K562 (cell line): ENCODE measurements at regions not wholly inside any gene's neighbourhood (a gene's known extent, or its start where the extent isn't known, plus 50 kb on each side); places are given as distances from the start of the nearest gene placed in this dataset.

Experiments used
- ATAC-seq: fragments of 200-7000 bp; cut with Tn5 transposase; 3 replicates; pipeline ENCODE4 v1.9.1; 2020; ENCODE audit warnings: moderate library complexity
- BruUV-seq: library from RNA; stranded (reverse); fragments of 400-500 nt; replicated peaks from 2 replicates; lab custom pipeline; 2021; lab: Mats Ljungman, UMichigan
- CTCF ChIA-PET: fragments of 300-600 bp; formaldehyde crosslinking; extraction: SDS; loops from one replicate; lab custom pipeline; 2021; ENCODE audit warnings: low intra/inter-chr PET ratio; lab: Yijun Ruan, JAX
- POLR2A ChIA-PET: fragments of 300-600, 350-650 bp; sonication (Branson Sonifier 250); formaldehyde crosslinking; extraction: SDS; loops from one replicate; lab custom pipeline; 2021; ENCODE audit warnings: antibody characterized with exemption, inconsistent platforms; lab: Yijun Ruan, JAX
- DNase-seq, 4 experiments: peaks; one replicate each; pipeline versions ENCODE4 v3.0.0 to v3.0.0-alpha.2; 2011 to 2018; ENCODE audit warnings: low spot score in 3 of 4, mixed read lengths in 3 of 4; ENCODE audit errors: extremely low read depth in 1 of 4
- FAIRE-seq: peaks from 2 replicates; lab custom pipeline; 2011; peaks lifted over from hg19 to GRCh38; lab: Jason Lieb, UNC
- H2AFZ ChIP-seq: 2 replicates; pipeline ENCODE4 v1.6.0; 2011; ENCODE audit warnings: low read depth, low read length, control low read depth, inconsistent platforms
- H3K27ac ChIP-seq: fragments of 200-600 bp; 3 replicates; pipeline ENCODE4 v1.8.0; 2011; ENCODE audit warnings: low read depth, mild to moderate bottlenecking, control low read depth, inconsistent platforms, low read length, moderate library complexity, mixed read lengths; ENCODE audit errors: extremely low read depth
- H3K27me3 ChIP-seq, 2 experiments: fragments of 300-600 bp in 1 of 2; 2 replicates in 1 of 2; 3 replicates in 1 of 2; pipeline versions ENCODE4 v1.6.0 to v1.8.0; 2011; ENCODE audit warnings: inconsistent platforms in 2 of 2, low read length in 2 of 2, mild to moderate bottlenecking in 1 of 2, mixed read lengths in 1 of 2, moderate library complexity in 1 of 2; ENCODE audit not compliant: control insufficient read depth in 2 of 2, insufficient read depth in 2 of 2
- H3K36me3 ChIP-seq: fragments of 300-600 bp; 3 replicates; pipeline ENCODE4 v1.8.0; 2011; ENCODE audit warnings: mild to moderate bottlenecking, low read length, inconsistent platforms; ENCODE audit not compliant: control insufficient read depth, insufficient read depth
- H3K4me1 ChIP-seq, 2 experiments: fragments of 200-600 bp in 1 of 2; replicated peaks in 1 of 2; 2 replicates in 1 of 2; 3 replicates in 1 of 2; pipeline versions ENCODE4 v1.5.1 to v1.8.0; 2011; ENCODE audit warnings: inconsistent platforms in 2 of 2, low read length in 2 of 2, mild to moderate bottlenecking in 1 of 2, mixed read lengths in 1 of 2, moderate library complexity in 1 of 2; ENCODE audit not compliant: control insufficient read depth in 2 of 2, insufficient read depth in 2 of 2
- H3K4me2 ChIP-seq: 2 replicates; pipeline ENCODE4 v1.6.1; 2011; ENCODE audit warnings: low read length, control low read depth, inconsistent platforms, mixed read lengths; ENCODE audit not compliant: insufficient read depth
- H3K4me3 ChIP-seq: fragments of 200-600 bp; sonication (generic), shearing (Covaris generic); 2 replicates; pipeline ENCODE4 v1.5.1; 2016; ENCODE audit warnings: control low read depth, inconsistent platforms
- H3K79me2 ChIP-seq: fragments of 200-600 bp; 3 replicates; pipeline ENCODE4 v1.8.0; 2011; ENCODE audit warnings: low read length, inconsistent platforms; ENCODE audit not compliant: control insufficient read depth, insufficient read depth
- H3K9ac ChIP-seq, 2 experiments: 2 replicates each; pipeline versions ENCODE4 v1.6.0 to v1.6.1; 2011; ENCODE audit warnings: low read depth in 2 of 2, low read length in 2 of 2, control low read depth in 1 of 2, inconsistent platforms in 1 of 2, mild to moderate bottlenecking in 1 of 2, mixed read lengths in 1 of 2; ENCODE audit not compliant: insufficient read depth in 1 of 2
- H3K9me1 ChIP-seq: one replicate; pipeline ENCODE4 v1.6.0; 2011; ENCODE audit warnings: inconsistent platforms, mild to moderate bottlenecking, low read length, moderate library complexity; ENCODE audit not compliant: control insufficient read depth, insufficient read depth
- H3K9me3 ChIP-seq: replicated peaks from 2 replicates; pipeline ENCODE4 v1.5.1; 2011; ENCODE audit warnings: low read depth, low read length, inconsistent platforms; ENCODE audit not compliant: control insufficient read depth, insufficient read depth
- H4K20me1 ChIP-seq: replicated peaks from 2 replicates; pipeline ENCODE4 v1.6.1; 2011; ENCODE audit warnings: low read length, inconsistent platforms, mixed read lengths; ENCODE audit not compliant: control insufficient read depth, insufficient read depth
- BMI1 ChIP-seq: fragments of 150-350 bp; IDR thresholded peaks from 2 replicates; pipeline ENCODE4 v1.6.1; 2014; ENCODE audit warnings: low read length
- NUFIP1 ChIP-seq: fragments of 450-650 bp; IDR thresholded peaks from 2 replicates; pipeline ENCODE4 v1.6.1; 2018; ENCODE audit not compliant: partially characterized antibody
- RBM25 ChIP-seq: fragments of 200-400 bp; formaldehyde crosslinking; IDR thresholded peaks from 2 replicates; pipeline ENCODE4 v1.6.1; 2018; ENCODE audit warnings: low read length, low read depth, moderate library complexity; ENCODE audit not compliant: severe bottlenecking
- WGBS: fragments of 100-300 bp; shearing (Covaris generic); methylation state at CpG from one replicate; pipeline ENCODE4 v1.1.6; 2016; ENCODE audit warnings: low coverage, mixed read lengths; ENCODE audit not compliant: insufficient coverage; ENCODE audit errors: missing lambda C conversion rate; 5-methylcytosine and 5-hydroxymethylcytosine counted together
- in situ Hi-C: fragments of 300-500 bp; cut with MboI; formaldehyde crosslinking; loops from 4 replicates; pipeline ENCODE4 v1.15.0; 2018; ENCODE audit warnings: inconsistent platforms, mixed read lengths
- intact Hi-C: fragments of 100-400 bp; cut with micrococcal nuclease; formaldehyde crosslinking; loops from 2 replicates; pipeline ENCODE4 v1.14.2; 2022
- TF ChIP-seq, protein P1 (sequence below): fragments of 450-650 bp; IDR thresholded peaks from one replicate; pipeline ENCODE4 v1.6.1; 2018; ENCODE audit warnings: mild to moderate bottlenecking, moderate library complexity; ENCODE audit not compliant: partially characterized antibody
- TF ChIP-seq, protein P2 (sequence below): sonication (generic); formaldehyde crosslinking; IDR thresholded peaks from 2 replicates; pipeline ENCODE4 v1.8.1; 2023; ENCODE audit warnings: mild to moderate bottlenecking, missing genetic modification reagents

DNA sequence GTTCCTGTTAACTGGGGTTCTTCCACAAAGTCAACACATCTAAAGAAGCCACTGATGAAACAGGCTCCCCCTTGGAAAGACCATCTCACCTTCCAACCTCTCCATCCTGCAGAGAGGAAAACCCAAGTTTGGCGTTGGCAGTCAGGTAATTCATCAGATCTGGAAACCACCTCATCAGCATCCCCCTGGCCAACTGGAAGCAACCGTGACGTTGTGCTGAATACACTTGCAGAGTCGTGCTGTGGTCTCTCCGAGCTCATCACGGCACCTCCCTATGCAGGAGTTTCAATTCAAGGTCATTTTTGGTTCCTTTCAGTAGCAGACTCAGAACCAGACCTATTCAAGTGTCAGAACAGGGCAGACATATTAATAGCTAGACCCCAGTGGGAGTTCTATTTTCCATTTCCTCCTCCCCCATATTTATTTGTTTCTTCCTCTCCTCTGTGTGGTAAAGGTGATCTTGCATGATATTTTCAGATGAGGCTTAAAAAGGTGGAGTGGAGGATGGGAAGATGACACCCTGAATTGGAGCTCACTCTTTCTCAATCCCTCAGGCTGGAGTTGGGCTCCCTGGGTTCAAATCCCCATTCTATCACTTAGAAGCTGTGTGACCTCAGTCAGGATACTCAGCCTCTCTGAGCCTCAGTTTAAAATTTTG lies 149.1 kb upstream of the ADO start:
- ChIA-PET CTCF (no interaction called here), POLR2A (interaction anchor here (0.7 kb wide), 1 partner anchor 503 kb away, joined by 3 read pairs; no protein-coding TSS in a partner anchor)
- no peaks in the 10 kb centered on the region for H3K9me1 ChIP-seq
- in situ Hi-C loops (no loop called here), intact Hi-C loops (no loop called here)
- TF ChIP-seq RBM25: peak; percentile 24
- TF ChIP-seq, protein P1, sequence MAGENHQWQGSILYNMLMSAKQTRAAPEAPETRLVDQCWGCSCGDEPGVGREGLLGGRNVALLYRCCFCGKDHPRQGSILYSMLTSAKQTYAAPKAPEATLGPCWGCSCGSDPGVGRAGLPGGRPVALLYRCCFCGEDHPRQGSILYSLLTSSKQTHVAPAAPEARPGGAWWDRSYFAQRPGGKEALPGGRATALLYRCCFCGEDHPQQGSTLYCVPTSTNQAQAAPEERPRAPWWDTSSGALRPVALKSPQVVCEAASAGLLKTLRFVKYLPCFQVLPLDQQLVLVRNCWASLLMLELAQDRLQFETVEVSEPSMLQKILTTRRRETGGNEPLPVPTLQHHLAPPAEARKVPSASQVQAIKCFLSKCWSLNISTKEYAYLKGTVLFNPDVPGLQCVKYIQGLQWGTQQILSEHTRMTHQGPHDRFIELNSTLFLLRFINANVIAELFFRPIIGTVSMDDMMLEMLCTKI: no peak
- H3K36me3 ChIP-seq: no peaks in the 10 kb centered on the region
- no peak for DNase-seq
- H3K79me2 ChIP-seq: no peaks in the 10 kb centered on the region
- H4K20me1 ChIP-seq: no peaks in the 10 kb centered on the region
- no peaks in the 10 kb centered on the region for H3K4me1 ChIP-seq
- H3K4me3 ChIP-seq: no peak overlapping the region
- BruUV-seq: no TSS peak
- ATAC-seq: no peak
- 1% methylated on average over 6 of the region's 6 CpGs for WGBS
- no peak overlapping the region for H3K9ac ChIP-seq
- no peak for FAIRE-seq
- H3K4me2 ChIP-seq: no peak overlapping the region
- H3K27me3 ChIP-seq: no peaks in the 10 kb centered on the region
- no peaks in the 10 kb centered on the region for H3K9me3 ChIP-seq
- no peak overlapping the region for H2AFZ ChIP-seq
- H3K27ac ChIP-seq: no peak overlapping the region

DNA sequence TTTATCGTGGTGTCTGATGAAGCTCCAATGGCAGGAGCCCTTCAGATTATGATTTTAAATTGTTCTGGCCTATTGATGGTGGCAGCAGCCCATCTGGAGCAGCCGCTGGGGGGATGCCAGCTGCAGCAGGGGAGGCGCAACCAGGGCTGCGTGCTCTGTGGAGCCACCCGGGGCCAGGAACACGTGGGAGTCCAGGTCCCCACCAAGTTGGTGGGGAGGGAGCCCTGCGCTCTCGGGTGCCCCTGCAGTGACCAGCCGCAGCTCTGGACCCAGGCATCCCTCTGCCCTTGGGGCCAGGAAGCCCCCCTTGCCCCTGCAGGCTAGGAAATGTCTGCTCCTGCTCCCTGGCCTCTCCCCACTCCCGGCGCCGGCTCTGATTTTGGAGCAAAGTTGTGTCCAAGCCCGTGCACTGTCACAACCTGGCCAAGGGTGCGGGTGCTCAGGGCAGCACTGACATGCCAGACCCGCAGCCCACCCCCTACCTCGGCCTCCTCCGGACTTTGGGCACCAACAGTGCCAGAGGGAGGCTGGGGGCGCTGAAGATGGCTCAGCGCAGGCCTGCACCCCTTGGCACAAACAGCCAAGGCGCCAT lies 147.2 kb upstream of the ADO start:
- FAIRE-seq (no peak), DNase-seq (no peak), ATAC-seq (no peak)
- H3K36me3 ChIP-seq: no peaks in the 10 kb centered on the region
- H3K4me2 ChIP-seq: no peak overlapping the region
- no peak overlapping the region for H2AFZ ChIP-seq
- H3K27ac ChIP-seq: no peak overlapping the region
- ChIA-PET POLR2A (interaction anchor here (0.6 to 0.8 kb wide), 2 partner anchors 11 to 23 kb away, joined by 3 to 4 read pairs; no protein-coding TSS in a partner anchor), CTCF (no interaction called here)
- H3K9me3 ChIP-seq: no peaks in the 10 kb centered on the region
- 1% methylated on average over 16 of the region's 20 CpGs for whole genome bisulfite sequencing
- intact Hi-C loops: no loop called here
- no peaks in the 10 kb centered on the region for H3K9me1 ChIP-seq
- BruUV-seq: no TSS peak
- H3K4me1 ChIP-seq: no peaks in the 10 kb centered on the region
- H4K20me1 ChIP-seq: no peaks in the 10 kb centered on the region
- no peak overlapping the region for H3K4me3 ChIP-seq
- no peaks in the 10 kb centered on the region for H3K27me3 ChIP-seq
- H3K9ac ChIP-seq: no peak overlapping the region
- in situ Hi-C loops: no loop called here
- no peaks in the 10 kb centered on the region for H3K79me2 ChIP-seq
- TF ChIP-seq BMI1: no peak
- TF ChIP-seq, protein P2, sequence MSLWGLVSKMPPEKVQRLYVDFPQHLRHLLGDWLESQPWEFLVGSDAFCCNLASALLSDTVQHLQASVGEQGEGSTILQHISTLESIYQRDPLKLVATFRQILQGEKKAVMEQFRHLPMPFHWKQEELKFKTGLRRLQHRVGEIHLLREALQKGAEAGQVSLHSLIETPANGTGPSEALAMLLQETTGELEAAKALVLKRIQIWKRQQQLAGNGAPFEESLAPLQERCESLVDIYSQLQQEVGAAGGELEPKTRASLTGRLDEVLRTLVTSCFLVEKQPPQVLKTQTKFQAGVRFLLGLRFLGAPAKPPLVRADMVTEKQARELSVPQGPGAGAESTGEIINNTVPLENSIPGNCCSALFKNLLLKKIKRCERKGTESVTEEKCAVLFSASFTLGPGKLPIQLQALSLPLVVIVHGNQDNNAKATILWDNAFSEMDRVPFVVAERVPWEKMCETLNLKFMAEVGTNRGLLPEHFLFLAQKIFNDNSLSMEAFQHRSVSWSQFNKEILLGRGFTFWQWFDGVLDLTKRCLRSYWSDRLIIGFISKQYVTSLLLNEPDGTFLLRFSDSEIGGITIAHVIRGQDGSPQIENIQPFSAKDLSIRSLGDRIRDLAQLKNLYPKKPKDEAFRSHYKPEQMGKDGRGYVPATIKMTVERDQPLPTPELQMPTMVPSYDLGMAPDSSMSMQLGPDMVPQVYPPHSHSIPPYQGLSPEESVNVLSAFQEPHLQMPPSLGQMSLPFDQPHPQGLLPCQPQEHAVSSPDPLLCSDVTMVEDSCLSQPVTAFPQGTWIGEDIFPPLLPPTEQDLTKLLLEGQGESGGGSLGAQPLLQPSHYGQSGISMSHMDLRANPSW: no peak
- TF ChIP-seq NUFIP1: no peak
